MM.1S (cell line): ENCODE measurements at regions not wholly inside any gene's neighbourhood (a gene's known extent, or its start where the extent isn't known, plus 50 kb on each side); places are given as distances from the start of the nearest gene placed in this dataset.

Experiments
- DNase-seq: peaks from one replicate; pipeline ENCODE4 v3.0.0-alpha.2; 2015
- H2AFZ ChIP-seq: fragments of 300-600 bp; sonication (generic); 2 replicates; pipeline ENCODE4 v1.6.0; 2016; ENCODE audit warnings: antibody characterized with exemption, low read length
- H3F3A ChIP-seq: fragments of 300-600 bp; sonication (generic); 2 replicates; pipeline ENCODE4 v1.6.1; 2016; ENCODE audit warnings: mild to moderate bottlenecking, antibody characterized with exemption, low read length, moderate library complexity, mixed read lengths; ENCODE audit not compliant: insufficient read depth
- H3K27ac ChIP-seq: fragments of 300-600 bp; sonication (generic); 2 replicates; pipeline ENCODE4 v1.5.1; 2016; ENCODE audit warnings: mild to moderate bottlenecking, low read length
- H3K27me3 ChIP-seq: fragments of 300-600 bp; sonication (generic); replicated peaks from 2 replicates; pipeline ENCODE4 v1.6.0; 2016; ENCODE audit warnings: low read length; ENCODE audit not compliant: insufficient read depth
- H3K36me3 ChIP-seq: fragments of 300-600 bp; sonication (generic); replicated peaks from 2 replicates; pipeline ENCODE4 v1.6.1; 2016; ENCODE audit warnings: mild to moderate bottlenecking, low read length, mixed read lengths; ENCODE audit not compliant: insufficient read depth
- H3K4me1 ChIP-seq: fragments of 300-600 bp; sonication (generic); 2 replicates; pipeline ENCODE4 v1.6.1; 2016; ENCODE audit warnings: low read length, mixed read lengths
- H3K4me2 ChIP-seq: fragments of 300-600 bp; sonication (generic); 2 replicates; pipeline ENCODE4 v1.6.0; 2016; ENCODE audit warnings: low read depth, low read length
- H3K4me3 ChIP-seq: fragments of 300-600 bp; sonication (generic); 2 replicates; pipeline ENCODE4 v1.5.1; 2016; ENCODE audit warnings: low read length, mixed read lengths
- H3K79me2 ChIP-seq: fragments of 300-600 bp; sonication (generic); 2 replicates; pipeline ENCODE4 v1.6.1; 2016; ENCODE audit warnings: mixed run types, low read length, mixed read lengths
- H3K9ac ChIP-seq: fragments of 300-600 bp; sonication (generic); 2 replicates; pipeline ENCODE4 v1.6.1; 2016; ENCODE audit warnings: low read length, mixed read lengths
- H3K9me2 ChIP-seq: fragments of 300-600 bp; sonication (generic); replicated peaks from 2 replicates; pipeline ENCODE4 v1.6.1; 2016; ENCODE audit warnings: mild to moderate bottlenecking, low read length, mixed read lengths; ENCODE audit not compliant: insufficient read depth
- H3K9me3 ChIP-seq: fragments of 300-600 bp; sonication (generic); replicated peaks from 2 replicates; pipeline ENCODE4 v1.6.1; 2016; ENCODE audit warnings: mild to moderate bottlenecking, low read length, mixed read lengths; ENCODE audit not compliant: insufficient read depth
- H4K20me1 ChIP-seq: fragments of 300-600 bp; sonication (generic); 2 replicates; pipeline ENCODE4 v1.6.1; 2016; ENCODE audit warnings: mild to moderate bottlenecking, low read length, moderate library complexity, mixed read lengths; ENCODE audit not compliant: insufficient read depth
- EZH2 ChIP-seq: fragments of 300-600 bp; sonication (generic); optimal IDR thresholded peaks from 2 replicates; pipeline ENCODE3; 2017; ENCODE audit warnings: low read depth, mild to moderate bottlenecking, antibody characterized with exemption, low read length, mixed read lengths
- EZH2phosphoT487 ChIP-seq: fragments of 300-600 bp; sonication (generic); IDR thresholded peaks from 2 replicates; pipeline ENCODE4 v1.6.1; 2018; ENCODE audit warnings: antibody characterized with exemption, low read length
- TF ChIP-seq, protein P1 (sequence below): fragments of 300-600 bp; sonication (generic); IDR thresholded peaks from 2 replicates; pipeline ENCODE4 v1.5.1; 2016; ENCODE audit warnings: antibody characterized with exemption, low read length, mixed read lengths

- Histone ChIP-seq H3K4me3 (no peak overlapping the region), H2AFZ (no peak overlapping the region), H3K9ac (no peak overlapping the region), H3K9me3 (no peaks in the 10 kb centered on the region), H3K79me2 (no peaks in the 10 kb centered on the region), H3F3A (no peaks in the 10 kb centered on the region), H3K27me3 (no peaks in the 10 kb centered on the region), H3K4me1 (no peaks in the 10 kb centered on the region), H4K20me1 (no peaks in the 10 kb centered on the region), H3K4me2 (no peak overlapping the region), H3K36me3 (no peaks in the 10 kb centered on the region), H3K9me2 (no peaks in the 10 kb centered on the region), H3K27ac (no peak overlapping the region)
- TF ChIP-seq EZH2 (no peak), EZH2phosphoT487 (no peak)
- TF ChIP-seq, protein P1, sequence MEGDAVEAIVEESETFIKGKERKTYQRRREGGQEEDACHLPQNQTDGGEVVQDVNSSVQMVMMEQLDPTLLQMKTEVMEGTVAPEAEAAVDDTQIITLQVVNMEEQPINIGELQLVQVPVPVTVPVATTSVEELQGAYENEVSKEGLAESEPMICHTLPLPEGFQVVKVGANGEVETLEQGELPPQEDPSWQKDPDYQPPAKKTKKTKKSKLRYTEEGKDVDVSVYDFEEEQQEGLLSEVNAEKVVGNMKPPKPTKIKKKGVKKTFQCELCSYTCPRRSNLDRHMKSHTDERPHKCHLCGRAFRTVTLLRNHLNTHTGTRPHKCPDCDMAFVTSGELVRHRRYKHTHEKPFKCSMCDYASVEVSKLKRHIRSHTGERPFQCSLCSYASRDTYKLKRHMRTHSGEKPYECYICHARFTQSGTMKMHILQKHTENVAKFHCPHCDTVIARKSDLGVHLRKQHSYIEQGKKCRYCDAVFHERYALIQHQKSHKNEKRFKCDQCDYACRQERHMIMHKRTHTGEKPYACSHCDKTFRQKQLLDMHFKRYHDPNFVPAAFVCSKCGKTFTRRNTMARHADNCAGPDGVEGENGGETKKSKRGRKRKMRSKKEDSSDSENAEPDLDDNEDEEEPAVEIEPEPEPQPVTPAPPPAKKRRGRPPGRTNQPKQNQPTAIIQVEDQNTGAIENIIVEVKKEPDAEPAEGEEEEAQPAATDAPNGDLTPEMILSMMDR, result no peak
- DNase-seq, result no peak
Measured at GRCh38 chr6:2429460-2429859, 184.1 kb upstream of the GMDS start.

DNA sequence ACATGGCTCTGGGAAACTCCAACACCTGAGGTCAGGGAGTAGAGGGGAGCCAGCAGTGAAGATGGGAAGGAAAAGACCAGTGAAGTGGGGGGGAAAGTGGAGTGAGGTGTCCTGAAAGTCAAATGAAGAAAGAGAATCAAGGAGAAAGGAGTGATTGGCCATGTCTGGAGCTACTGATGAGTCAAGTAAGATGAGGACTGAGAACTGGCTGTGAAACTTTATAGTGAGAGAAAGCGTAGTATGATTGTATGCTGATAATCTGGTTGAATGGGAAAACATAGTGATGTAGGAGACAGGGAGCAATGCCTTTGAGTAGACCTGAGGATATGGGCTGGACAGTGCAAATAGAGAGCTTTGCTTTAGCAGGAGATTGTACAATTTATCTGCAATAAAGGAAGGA is 183.6 kb upstream of the GMDS start:
- Histone ChIP-seq H3K4me3 (no peak overlapping the region), H3K9me3 (no peaks in the 10 kb centered on the region), H4K20me1 (no peaks in the 10 kb centered on the region)

DNA sequence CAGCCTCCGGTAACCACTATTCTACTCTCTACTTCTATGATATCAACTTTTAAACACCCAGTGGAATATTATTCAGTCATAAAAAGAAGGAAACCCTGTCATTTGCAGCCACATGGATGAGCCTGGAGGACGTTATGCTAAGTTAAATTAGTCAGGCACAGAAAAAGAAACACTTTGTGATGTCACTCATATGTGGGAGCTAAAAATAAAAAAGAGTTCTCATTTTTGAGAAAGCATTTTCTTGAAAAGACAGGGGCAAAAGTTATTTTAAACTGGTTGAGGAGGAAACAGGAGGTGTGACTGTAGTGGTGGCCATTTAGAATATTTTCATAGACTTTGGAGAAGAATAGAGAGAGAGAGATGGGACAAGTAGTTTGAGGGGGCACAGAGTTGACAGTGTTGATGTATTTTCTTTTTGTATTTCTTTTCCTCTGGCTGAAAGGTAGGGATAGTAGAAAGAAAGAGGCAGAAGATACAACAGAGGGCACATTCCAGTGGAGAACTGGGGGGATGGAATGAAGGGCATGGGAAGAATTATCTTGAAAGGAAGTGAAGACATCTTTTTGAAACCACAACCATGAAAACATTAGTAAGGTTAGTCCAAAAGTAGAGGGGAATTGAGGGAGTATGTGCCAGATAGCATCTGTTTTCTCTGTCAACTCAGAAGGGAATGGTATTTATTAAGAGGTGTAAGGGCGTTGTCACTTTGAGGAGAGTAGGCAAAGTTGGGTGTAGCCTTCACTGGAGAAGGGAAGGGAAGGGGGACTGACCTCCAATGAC is 181.3 kb upstream of the GMDS start:
- H3K4me1 ChIP-seq, result no peaks in the 10 kb centered on the region
- no peaks in the 10 kb centered on the region for H3K27me3 ChIP-seq
- H3K36me3 ChIP-seq, result no peaks in the 10 kb centered on the region
- TF ChIP-seq EZH2phosphoT487, result no peak
- TF ChIP-seq EZH2, result no peak
- TF ChIP-seq, protein P1, result no peak
- H2AFZ ChIP-seq, result no peak overlapping the region
- no peaks in the 10 kb centered on the region for H3K9me2 ChIP-seq
- no peak overlapping the region for H3K4me2 ChIP-seq
- H3K9me3 ChIP-seq, result no peaks in the 10 kb centered on the region
- DNase-seq, result no peak
- H3F3A ChIP-seq, result no peaks in the 10 kb centered on the region
- H3K9ac ChIP-seq, result no peak overlapping the region
- H3K27ac ChIP-seq, result no peak overlapping the region
- H3K4me3 ChIP-seq, result no peak overlapping the region
- H3K79me2 ChIP-seq, result no peaks in the 10 kb centered on the region
- H4K20me1 ChIP-seq, result no peaks in the 10 kb centered on the region

More for the DNA sequence above, 183.6 kb upstream of the GMDS start:
- DNase-seq, result no peak
- no peaks in the 10 kb centered on the region for H3K4me1 ChIP-seq
- H3K4me2 ChIP-seq, result no peak overlapping the region
- H3F3A ChIP-seq, result no peaks in the 10 kb centered on the region
- no peak overlapping the region for H3K27ac ChIP-seq
- H2AFZ ChIP-seq, result no peak overlapping the region
- no peak overlapping the region for H3K9ac ChIP-seq
- TF ChIP-seq, protein P1, result no peak
- no peak for TF ChIP-seq EZH2phosphoT487
- no peak for TF ChIP-seq EZH2
- H3K9me2 ChIP-seq, result no peaks in the 10 kb centered on the region
- H3K36me3 ChIP-seq, result no peaks in the 10 kb centered on the region
- no peaks in the 10 kb centered on the region for H3K27me3 ChIP-seq
- no peaks in the 10 kb centered on the region for H3K79me2 ChIP-seq
